ENCODE measurements at regions not wholly inside any gene's neighbourhood (a gene's known extent, or its start where the extent isn't known, plus 50 kb on each side); places are given as distances from the start of the nearest gene placed in this dataset.

DNA sequence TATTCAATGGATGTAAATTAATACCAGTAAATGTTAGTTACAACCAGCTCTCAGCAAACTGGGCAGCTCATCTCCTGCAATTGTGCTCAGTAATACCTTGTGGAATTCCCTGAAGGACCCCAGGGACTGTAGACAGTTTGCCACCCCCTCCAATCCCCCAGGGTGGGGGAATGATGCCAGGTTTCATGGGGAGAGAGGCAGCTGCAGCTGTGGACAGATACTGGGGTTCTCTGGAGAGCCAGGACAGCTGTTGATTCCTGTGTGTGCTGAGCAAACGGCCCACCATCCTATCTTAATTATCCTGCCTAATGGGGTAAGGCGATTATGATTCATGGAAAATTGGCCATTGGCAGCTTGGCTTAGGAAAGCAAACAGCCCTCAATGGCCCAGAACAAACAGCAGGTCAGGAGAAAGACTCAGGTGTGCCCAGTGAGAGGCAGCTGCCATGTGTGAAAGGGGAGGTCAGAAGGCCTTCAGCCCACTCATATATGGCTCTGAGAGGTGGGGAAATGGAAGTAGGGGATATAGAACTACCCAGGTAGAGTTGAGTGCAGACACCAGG lies 148.9 kb upstream of the CTTNBP2NL start:
- no peak for TF ChIP-seq CTCF (IDR thresholded peaks at IDR 0.05; ENCODE audit: insufficient read depth, missing control alignments)
- no peak for FAIRE-seq
- no peak for DNase-seq (ENCODE audit: insufficient read length, low spot score)

GRCh38 chr1:112247961-112248360 lies 148.1 kb upstream of the CTTNBP2NL start:
- DNase-seq (ENCODE audit: insufficient read length, low spot score), result no peak
- TF ChIP-seq CTCF (IDR thresholded peaks at IDR 0.05; ENCODE audit: insufficient read depth, missing control alignments), result no peak
- no peak for FAIRE-seq

GRCh38 chr1:112250892-112251291 lies 145.1 kb upstream of the CTTNBP2NL start:
- DNase-seq (ENCODE audit: insufficient read length, low spot score), result no peak
- no peak for TF ChIP-seq CTCF (IDR thresholded peaks at IDR 0.05; ENCODE audit: insufficient read depth, missing control alignments)
- no peak for FAIRE-seq

DNA sequence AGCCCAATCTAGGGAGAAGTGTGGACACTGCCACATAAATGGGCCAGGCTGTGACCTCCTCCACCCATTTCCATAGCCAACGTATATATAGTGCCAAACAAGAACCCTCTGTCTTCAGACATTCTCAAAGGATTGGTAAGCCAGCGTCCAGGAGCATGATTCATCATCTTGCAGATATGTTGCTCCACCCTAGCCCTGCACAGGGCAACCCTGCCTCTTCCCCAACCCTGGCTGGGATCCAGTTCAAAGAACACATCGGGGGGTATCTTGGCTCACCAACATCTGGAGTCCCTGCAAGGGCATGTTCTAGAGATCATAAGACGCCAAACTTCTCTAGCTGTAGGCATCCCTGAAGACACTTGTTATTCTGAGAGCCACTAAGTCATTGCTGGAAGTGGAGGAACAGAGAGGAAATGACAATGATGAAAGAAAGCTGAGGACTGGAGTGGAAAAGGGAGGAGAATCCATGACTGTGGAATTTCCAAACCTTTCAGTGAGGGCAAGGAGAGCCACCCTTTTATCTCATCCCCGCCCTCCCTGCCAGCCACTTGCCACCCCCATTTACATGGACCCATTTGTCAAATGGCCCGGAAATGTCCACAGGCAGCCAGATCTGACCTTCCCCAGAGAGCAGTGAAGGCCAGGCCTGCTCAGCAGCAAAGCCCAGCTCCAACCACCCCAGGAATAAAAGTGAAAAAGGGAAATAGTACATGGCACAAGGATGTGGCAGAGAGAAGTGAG lies 144.1 kb upstream of the CTTNBP2NL start:
- DNase-seq (ENCODE audit: insufficient read length, low spot score) (no peak), FAIRE-seq (no peak)

DNA sequence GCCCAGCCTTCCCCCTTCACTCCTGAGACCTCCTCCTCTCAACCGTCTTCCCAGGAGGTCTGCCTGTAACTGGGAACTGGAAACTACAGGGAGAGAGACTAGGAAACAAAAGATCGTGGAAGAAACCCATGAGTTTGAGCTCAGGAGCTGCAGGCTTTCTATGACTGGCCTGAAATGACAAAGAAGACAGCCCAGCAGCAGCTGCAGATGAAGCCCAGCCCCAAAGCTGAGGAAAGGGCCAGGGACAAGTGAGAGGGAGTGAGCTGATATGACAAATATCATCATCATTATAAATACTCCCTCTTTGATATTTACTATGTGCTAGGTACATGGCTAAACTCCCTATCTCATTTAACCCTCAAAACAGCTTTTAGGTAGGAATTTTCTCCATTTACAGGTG lies 142.6 kb upstream of the CTTNBP2NL start:
- TF ChIP-seq CTCF (IDR thresholded peaks at IDR 0.05; ENCODE audit: insufficient read depth, missing control alignments), result no peak
- DNase-seq (ENCODE audit: insufficient read length, low spot score) (no peak), FAIRE-seq (no peak)

More for the DNA sequence above, 144.1 kb upstream of the CTTNBP2NL start:
- TF ChIP-seq CTCF (IDR thresholded peaks at IDR 0.05; ENCODE audit: insufficient read depth, missing control alignments), result no peak

DNA sequence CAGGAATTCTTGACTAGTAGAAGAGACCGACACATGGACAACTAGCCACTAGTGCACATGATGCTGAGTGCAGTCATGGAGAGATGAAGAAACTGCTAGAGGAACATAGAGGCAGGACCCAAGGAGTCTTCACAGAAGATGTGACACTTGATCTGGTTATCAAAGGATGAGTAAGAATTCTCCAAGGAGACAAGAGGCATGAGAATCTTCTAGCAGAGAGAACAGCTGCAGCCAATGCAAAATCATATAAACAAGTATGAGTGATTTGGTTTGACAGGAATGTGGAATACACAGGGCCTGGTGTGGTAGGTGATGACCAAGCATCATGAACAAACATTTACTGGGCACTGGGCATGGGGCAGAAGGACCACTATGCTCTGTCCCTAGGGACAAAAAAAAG lies 140.9 kb upstream of the CTTNBP2NL start:
- FAIRE-seq (no peak), DNase-seq (ENCODE audit: insufficient read length, low spot score) (no peak)
- TF ChIP-seq CTCF (IDR thresholded peaks at IDR 0.05; ENCODE audit: insufficient read depth, missing control alignments), result no peak

DNA sequence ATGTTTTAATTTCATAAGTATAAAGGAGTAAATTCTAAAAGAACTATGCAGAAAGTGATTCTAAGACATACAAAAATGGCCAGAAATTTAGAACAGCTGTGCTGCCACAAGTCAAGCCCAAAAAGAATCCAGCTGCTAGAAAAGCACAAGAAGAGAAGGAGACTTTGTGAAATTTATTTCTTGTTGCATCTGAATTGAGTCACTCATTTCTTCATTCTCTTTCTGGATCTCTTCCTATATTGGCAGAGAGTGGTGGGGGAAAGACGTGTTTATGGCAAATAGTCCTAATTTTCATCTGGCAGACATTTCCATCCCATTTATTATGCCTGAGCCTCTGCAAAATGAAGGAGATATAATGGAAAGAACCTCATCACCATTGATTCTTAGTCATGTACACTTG lies 139.6 kb upstream of the CTTNBP2NL start:
- no peak for TF ChIP-seq CTCF (IDR thresholded peaks at IDR 0.05; ENCODE audit: insufficient read depth, missing control alignments)
- DNase-seq (ENCODE audit: insufficient read length, low spot score) (no peak), FAIRE-seq (no peak)

Data from D721Med (cell line).